IMR-90 (cell line): ENCODE measurements at regions not wholly inside any gene's neighbourhood (a gene's known extent, or its start where the extent isn't known, plus 50 kb on each side); places are given as distances from the start of the nearest gene placed in this dataset.

Source experiments
- ATAC-seq: fragments of 200-7000 bp; cut with Tn5 transposase; 2 replicates; pipeline ENCODE4 v1.9.1; 2020; ENCODE audit warnings: low read depth, mild to moderate bottlenecking, moderate library complexity
- BruUV-seq: library from RNA; stranded (reverse); fragments of 400-500 nt; replicated peaks from 2 replicates; lab custom pipeline; 2021; lab: Mats Ljungman, UMichigan
- CTCF ChIA-PET: fragments of 300-600 bp; formaldehyde crosslinking; extraction: SDS; loops from one replicate; lab custom pipeline; 2021; ENCODE audit warnings: antibody characterized with exemption; lab: Yijun Ruan, JAX
- POLR2A ChIA-PET: fragments of 300-600 bp; sonication (Branson Sonifier 250); formaldehyde crosslinking; loops from one replicate; lab custom pipeline; 2022; ENCODE audit warnings: antibody characterized with exemption; ENCODE audit not compliant: unreplicated experiment; lab: Charles Lee
- DNase-seq: peaks from one replicate; pipeline ENCODE4 v3.0.0; 2013
- H2AFZ ChIP-seq: replicated peaks from 2 replicates; pipeline ENCODE3; 2013; ENCODE audit warnings: low read length, mild to moderate bottlenecking; ENCODE audit not compliant: poor library complexity
- H2AK5ac ChIP-seq: 2 replicates; pipeline ENCODE4 v1.6.1; 2013; ENCODE audit warnings: low read depth, low read length, inconsistent platforms
- H2AK9ac ChIP-seq: replicated peaks from 2 replicates; pipeline ENCODE3; 2013; ENCODE audit warnings: mild to moderate bottlenecking, low read depth, low read length, moderate library complexity; ENCODE audit not compliant: poor library complexity
- H2BK120ac ChIP-seq: 2 replicates; pipeline ENCODE4 v1.6.1; 2013; ENCODE audit warnings: low read depth, low read length, inconsistent platforms
- H2BK15ac ChIP-seq: 3 replicates; pipeline ENCODE4 v1.6.1; 2013; ENCODE audit warnings: low read depth, low read length, inconsistent platforms
- H2BK20ac ChIP-seq: 2 replicates; pipeline ENCODE4 v1.6.1; 2013; ENCODE audit warnings: low read depth, mild to moderate bottlenecking, inconsistent platforms, low read length, moderate library complexity
- H2BK5ac ChIP-seq: 2 replicates; pipeline ENCODE4 v1.6.1; 2013; ENCODE audit warnings: mild to moderate bottlenecking, low read depth, low read length, inconsistent platforms; ENCODE audit not compliant: poor library complexity, severe bottlenecking
- H3K14ac ChIP-seq: replicated peaks from 2 replicates; pipeline ENCODE4 v1.6.1; 2013; ENCODE audit warnings: low read depth, low read length, inconsistent platforms
- H3K18ac ChIP-seq: 2 replicates; pipeline ENCODE4 v1.6.1; 2013; ENCODE audit warnings: low read depth, low read length, control low read depth
- H3K23ac ChIP-seq: 2 replicates; pipeline ENCODE4 v1.6.1; 2013; ENCODE audit warnings: low read depth, low read length, inconsistent platforms
- H3K27ac ChIP-seq: 2 replicates; pipeline ENCODE4 v1.5.1; 2013; ENCODE audit warnings: mild to moderate bottlenecking, control low read depth, low read length; ENCODE audit not compliant: insufficient read depth
- H3K27me3 ChIP-seq: 2 replicates; pipeline ENCODE4 v1.6.1; 2013; ENCODE audit warnings: low read length; ENCODE audit not compliant: control insufficient read depth, insufficient read depth
- H3K36me3 ChIP-seq: 2 replicates; pipeline ENCODE4 v1.6.1; 2013; ENCODE audit warnings: low read length, mixed read lengths; ENCODE audit not compliant: control insufficient read depth, insufficient read depth
- H3K4ac ChIP-seq: 2 replicates; pipeline ENCODE4 v1.6.1; 2013; ENCODE audit warnings: low read depth, low read length, inconsistent platforms
- H3K4me1 ChIP-seq: 2 replicates; pipeline ENCODE4 v1.6.1; 2013; ENCODE audit warnings: low read length, mixed read lengths; ENCODE audit not compliant: control insufficient read depth, insufficient read depth
- H3K4me2 ChIP-seq: 2 replicates; pipeline ENCODE4 v1.6.1; 2013; ENCODE audit warnings: low read depth, mild to moderate bottlenecking, control low read depth, low read length, moderate library complexity
- H3K4me3 ChIP-seq: 2 replicates; pipeline ENCODE4 v1.5.1; 2013; ENCODE audit warnings: low read depth, mild to moderate bottlenecking, control low read depth, low read length, moderate library complexity; ENCODE audit not compliant: insufficient read depth
- H3K56ac ChIP-seq: 2 replicates; pipeline ENCODE4 v1.6.1; 2013; ENCODE audit warnings: low read length, inconsistent platforms; ENCODE audit not compliant: insufficient read depth; ENCODE audit errors: extremely low read depth
- H3K79me1 ChIP-seq, 2 experiments: 2 replicates each; pipeline ENCODE4 v1.6.1; 2013; ENCODE audit warnings: low read length in 2 of 2, inconsistent platforms in 1 of 2, low read depth in 1 of 2
- H3K9ac ChIP-seq: 2 replicates; pipeline ENCODE4 v1.6.1; 2013; ENCODE audit warnings: low read depth, low read length, control low read depth
- H3K9me1 ChIP-seq: 2 replicates; pipeline ENCODE4 v1.6.1; 2013; ENCODE audit warnings: low read length, inconsistent platforms; ENCODE audit not compliant: insufficient read depth
- H3K9me3 ChIP-seq: 2 replicates; pipeline ENCODE4 v1.6.1; 2013; ENCODE audit warnings: low read length; ENCODE audit not compliant: control insufficient read depth, insufficient read depth
- H4K20me1 ChIP-seq: 2 replicates; pipeline ENCODE4 v1.6.1; 2013; ENCODE audit warnings: low read length, inconsistent platforms; ENCODE audit not compliant: insufficient read depth
- H4K5ac ChIP-seq: 2 replicates; pipeline ENCODE4 v1.6.1; 2013; ENCODE audit warnings: mild to moderate bottlenecking, low read depth, low read length, control low read depth
- H4K8ac ChIP-seq, 2 experiments: 2 replicates each; pipeline ENCODE4 v1.6.1; 2013; ENCODE audit warnings: low read depth in 2 of 2, low read length in 2 of 2, control low read depth in 1 of 2, inconsistent platforms in 1 of 2
- H4K91ac ChIP-seq: 2 replicates; pipeline ENCODE4 v1.6.1; 2013; ENCODE audit warnings: low read depth, low read length, inconsistent platforms; ENCODE audit not compliant: insufficient read depth
- BHLHE40 ChIP-seq: fragments of 150-350 bp; IDR thresholded peaks from 2 replicates; pipeline ENCODE4 v1.6.1; 2016; ENCODE audit warnings: mild to moderate bottlenecking, low read depth, low read length
- CEBPB ChIP-seq: IDR thresholded peaks from 2 replicates; pipeline ENCODE4 v1.6.1; 2012; ENCODE audit warnings: low read depth, low read length, improper control_type of control experiment
- CHD1 ChIP-seq: IDR thresholded peaks from 2 replicates; pipeline ENCODE4 v1.6.1; 2012; ENCODE audit warnings: low read depth, low read length, improper control_type of control experiment
- CTCF ChIP-seq: conservative IDR thresholded peaks from 2 replicates; pipeline ENCODE4 v1.5.1; 2012; ENCODE audit warnings: mild to moderate bottlenecking, low read depth, low read length, improper control_type of control experiment
- WGBS, 2 experiments: methylation state at CpG; one replicate each; pipeline versions ENCODE4 v1.1.5 to v1.1.7; 2013; ENCODE audit warnings: missing lambda C conversion rate in 2 of 2; ENCODE audit not compliant: insufficient read length in 1 of 2; ENCODE audit errors: extremely low coverage in 2 of 2; 5-methylcytosine and 5-hydroxymethylcytosine counted together
- dilution Hi-C: fragments of 300-500 bp; cut with HindIII; formaldehyde crosslinking; loops from one replicate; pipeline ENCODE4 v1.14.3; 2018; ENCODE audit warnings: low sequenced_read_pairs; ENCODE audit not compliant: unreplicated experiment
- in situ Hi-C: fragments of 300-500 bp; cut with MboI; formaldehyde crosslinking; loops from 3 replicates; pipeline ENCODE4 v1.14.3; 2019; ENCODE audit warnings: low sequenced_read_pairs, inconsistent platforms, mixed read lengths
- intact Hi-C: fragments of 100-400 bp; cut with micrococcal nuclease; formaldehyde crosslinking; loops from 2 replicates; pipeline ENCODE4 v1.10.0; 2022
- TF ChIP-seq, protein P1 (sequence below): fragments of 150-350 bp; IDR thresholded peaks from 2 replicates; pipeline ENCODE4 v1.6.1; 2017; ENCODE audit warnings: mild to moderate bottlenecking, antibody characterized with exemption, low read length, low read depth

DNA sequence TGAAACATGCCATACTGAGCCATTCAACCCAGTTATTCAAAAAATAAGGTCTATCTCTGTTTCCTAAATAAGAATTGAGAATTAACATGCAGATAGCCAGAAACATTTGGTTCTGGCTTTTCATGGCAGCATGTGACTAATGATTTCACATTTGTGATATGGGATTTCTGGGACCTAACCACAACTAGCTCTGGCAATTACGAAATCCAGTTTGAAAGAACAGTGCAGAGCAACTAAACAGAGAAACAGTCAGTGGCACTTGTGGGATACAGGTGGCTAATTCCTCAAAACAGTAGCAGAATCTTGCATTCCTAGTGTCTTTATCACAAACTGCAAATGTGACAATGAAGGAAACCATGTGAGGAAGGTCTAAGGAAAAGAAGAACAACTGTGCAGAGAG is 637.8 kb upstream of the CHAC2 start:
- no peak overlapping the region for H3K4me3 ChIP-seq
- no peak overlapping the region for H2BK5ac ChIP-seq
- no peak overlapping the region for H3K14ac ChIP-seq
- no peak overlapping the region for H3K18ac ChIP-seq
- no peak overlapping the region for H2BK20ac ChIP-seq
- H4K91ac ChIP-seq = no peak overlapping the region
- intact Hi-C loops = no loop called here
- ATAC-seq = peak; percentile 82
- peak; percentile 85 for DNase-seq
- H3K9ac ChIP-seq = no peak overlapping the region
- no peaks in the 10 kb centered on the region for H3K36me3 ChIP-seq
- no peak overlapping the region for H4K5ac ChIP-seq
- ChIA-PET POLR2A (no interaction called here), CTCF (no interaction called here)
- H4K20me1 ChIP-seq = no peaks in the 10 kb centered on the region
- H2BK15ac ChIP-seq = no peak overlapping the region
- H3K9me3 ChIP-seq = no peaks in the 10 kb centered on the region
- no TSS peak for BruUV-seq
- WGBS, 2 experiments = no CpG with 5 or more reads among the region's 1 CpG
- dilution Hi-C loops = no loop called here
- no peak overlapping the region for H2AK5ac ChIP-seq
- no peak overlapping the region for H4K8ac ChIP-seq
- in situ Hi-C loops = no loop called here
- no peak overlapping the region for H2AK9ac ChIP-seq
- no peak overlapping the region for H3K27ac ChIP-seq
- no peaks in the 10 kb centered on the region for H3K27me3 ChIP-seq
- H3K79me1 ChIP-seq = no peaks in the 10 kb centered on the region
- H3K4me2 ChIP-seq = no peak overlapping the region
- no peak for TF ChIP-seq CHD1
- peak; percentile 91 for TF ChIP-seq CEBPB
- TF ChIP-seq CTCF = no peak
- peak; percentile 60; the same call in 1 of the 2 replicates for TF ChIP-seq BHLHE40
- TF ChIP-seq, protein P1, sequence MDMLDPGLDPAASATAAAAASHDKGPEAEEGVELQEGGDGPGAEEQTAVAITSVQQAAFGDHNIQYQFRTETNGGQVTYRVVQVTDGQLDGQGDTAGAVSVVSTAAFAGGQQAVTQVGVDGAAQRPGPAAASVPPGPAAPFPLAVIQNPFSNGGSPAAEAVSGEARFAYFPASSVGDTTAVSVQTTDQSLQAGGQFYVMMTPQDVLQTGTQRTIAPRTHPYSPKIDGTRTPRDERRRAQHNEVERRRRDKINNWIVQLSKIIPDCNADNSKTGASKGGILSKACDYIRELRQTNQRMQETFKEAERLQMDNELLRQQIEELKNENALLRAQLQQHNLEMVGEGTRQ = peak; percentile 76
- H3K56ac ChIP-seq = no peak overlapping the region
- no peak overlapping the region for H3K4ac ChIP-seq
- H2AFZ ChIP-seq = no peak overlapping the region
- H3K4me1 ChIP-seq = peaks cover 3% of the 10 kb centered on the region; the same call in 1 of the 2 replicates
- H3K9me1 ChIP-seq = no peaks in the 10 kb centered on the region
- no peak overlapping the region for H3K23ac ChIP-seq
- H2BK120ac ChIP-seq = no peak overlapping the region
